ENCODE measurements at regions not wholly inside any gene's neighbourhood (a gene's known extent, or its start where the extent isn't known, plus 50 kb on each side); places are given as distances from the start of the nearest gene placed in this dataset.

- Histone ChIP-seq H3K27ac (ENCODE audit: low read length) (no peak overlapping the region), H3K4me2 (ENCODE audit: low read depth, low read length) (no peak overlapping the region), H3K9me3 (replicated peaks; ENCODE audit: insufficient read depth, low read length) (no peaks in the 10 kb centered on the region), H3K9ac (ENCODE audit: low read length) (no peak overlapping the region), H3K27me3 (replicated peaks; ENCODE audit: insufficient read depth, low read length) (no peaks in the 10 kb centered on the region), H3K36me3 (replicated peaks; ENCODE audit: insufficient read depth, low read length) (no peaks in the 10 kb centered on the region), H3K9me2 (replicated peaks; ENCODE audit: insufficient read depth, low read length) (no peaks in the 10 kb centered on the region), H3K4me3 (ENCODE audit: low read length) (no peak overlapping the region), H3K79me2 (ENCODE audit: low read length) (no peaks in the 10 kb centered on the region), H3F3A (ENCODE audit: insufficient read depth, low read length) (no peaks in the 10 kb centered on the region), H2AFZ (ENCODE audit: low read length) (no peak overlapping the region), H4K20me1 (ENCODE audit: insufficient read depth, low read length) (no peaks in the 10 kb centered on the region), H3K4me1 (ENCODE audit: low read length) (no peaks in the 10 kb centered on the region)
- DNase-seq = no peak
- TF ChIP-seq EZH2 (optimal IDR thresholded peaks at IDR 0.05; ENCODE audit: low read depth, low read length) = no peak
These were observed 1511.3 kb upstream of the AGA start for GRCh38 chr4:178953447-178954120.

DNA sequence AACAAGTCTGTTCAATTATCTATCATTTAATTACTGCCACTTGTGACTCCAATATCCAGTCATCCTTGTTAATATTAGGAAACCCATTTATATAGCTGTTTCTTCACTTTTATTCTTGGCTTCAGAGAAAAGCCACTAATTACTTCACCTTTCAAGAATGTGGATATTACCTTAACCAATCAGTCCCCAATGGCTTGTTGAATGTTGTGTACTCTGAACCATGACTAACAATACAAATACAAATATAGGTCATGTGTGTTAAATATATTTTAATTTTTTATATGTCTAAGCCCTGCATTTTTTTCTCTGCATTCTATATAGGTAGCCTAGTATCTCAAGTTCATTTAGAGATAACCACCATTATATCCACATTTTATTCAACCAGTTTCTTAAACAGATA lies 1513.4 kb upstream of the AGA start:
- Histone ChIP-seq H3K79me2 (ENCODE audit: low read length) (no peaks in the 10 kb centered on the region), H3K9me3 (replicated peaks; ENCODE audit: insufficient read depth, low read length) (no peaks in the 10 kb centered on the region), H3K9ac (ENCODE audit: low read length) (no peak overlapping the region), H4K20me1 (ENCODE audit: insufficient read depth, low read length) (no peaks in the 10 kb centered on the region), H2AFZ (ENCODE audit: low read length) (no peak overlapping the region), H3K4me1 (ENCODE audit: low read length) (no peaks in the 10 kb centered on the region), H3F3A (ENCODE audit: insufficient read depth, low read length) (no peaks in the 10 kb centered on the region), H3K9me2 (replicated peaks; ENCODE audit: insufficient read depth, low read length) (no peaks in the 10 kb centered on the region), H3K27me3 (replicated peaks; ENCODE audit: insufficient read depth, low read length) (no peaks in the 10 kb centered on the region), H3K4me2 (ENCODE audit: low read depth, low read length) (no peak overlapping the region), H3K27ac (ENCODE audit: low read length) (no peak overlapping the region), H3K36me3 (replicated peaks; ENCODE audit: insufficient read depth, low read length) (no peaks in the 10 kb centered on the region), H3K4me3 (ENCODE audit: low read length) (no peak overlapping the region)
- no peak for DNase-seq
- TF ChIP-seq EZH2phosphoT487 (IDR thresholded peaks at IDR 0.05; ENCODE audit: low read length) (no peak), EZH2 (optimal IDR thresholded peaks at IDR 0.05; ENCODE audit: low read depth, low read length) (no peak), CTCF (IDR thresholded peaks at IDR 0.05; ENCODE audit: low read length) (no peak)

DNA sequence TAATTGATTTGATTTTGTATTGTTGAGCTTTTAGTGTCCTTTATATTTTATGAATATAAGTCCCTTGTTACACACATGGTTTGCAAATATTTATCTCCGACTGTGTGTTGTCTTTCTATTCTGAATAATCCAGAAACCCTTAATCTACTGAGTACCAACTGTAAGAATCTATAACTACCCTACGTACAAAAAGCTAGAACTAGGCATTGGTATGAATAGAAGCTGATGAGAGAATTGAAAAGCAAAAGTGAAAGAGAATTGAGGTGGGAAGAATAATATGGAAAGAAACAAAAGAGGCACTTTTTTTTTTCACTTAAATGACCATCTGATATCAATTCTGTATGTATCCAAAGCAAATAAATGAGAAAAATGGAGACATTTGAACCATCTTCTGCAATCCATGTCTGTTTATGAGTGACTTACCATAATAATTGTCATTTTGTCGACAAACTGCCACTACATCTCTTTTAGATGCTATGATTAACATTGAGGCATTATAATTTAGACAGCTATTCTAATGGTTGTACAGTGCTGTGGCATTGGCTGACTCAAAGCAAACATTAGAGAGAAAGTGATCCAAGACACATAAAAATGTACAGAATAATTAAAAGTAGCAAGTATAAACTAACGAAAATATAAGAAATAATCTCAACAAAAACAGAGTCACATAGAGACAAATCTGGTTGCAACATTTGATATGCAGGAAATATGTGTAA lies 1516.6 kb upstream of the AGA start:
- no peak overlapping the region for H3K27ac ChIP-seq (ENCODE audit: low read length)
- H4K20me1 ChIP-seq (ENCODE audit: insufficient read depth, low read length) = no peaks in the 10 kb centered on the region
- no peak overlapping the region for H3K9ac ChIP-seq (ENCODE audit: low read length)
- H3K36me3 ChIP-seq (replicated peaks; ENCODE audit: insufficient read depth, low read length) = no peaks in the 10 kb centered on the region
- TF ChIP-seq EZH2 (optimal IDR thresholded peaks at IDR 0.05; ENCODE audit: low read depth, low read length) (no peak), CTCF (IDR thresholded peaks at IDR 0.05; ENCODE audit: low read length) (no peak), EZH2phosphoT487 (IDR thresholded peaks at IDR 0.05; ENCODE audit: low read length) (no peak)
- no peaks in the 10 kb centered on the region for H3K79me2 ChIP-seq (ENCODE audit: low read length)
- H3K27me3 ChIP-seq (replicated peaks; ENCODE audit: insufficient read depth, low read length) = no peaks in the 10 kb centered on the region
- H3K4me2 ChIP-seq (ENCODE audit: low read depth, low read length) = peak overlapping the region; percentile 19; the same call in 1 of the 2 replicates
- no peaks in the 10 kb centered on the region for H3K9me2 ChIP-seq (replicated peaks; ENCODE audit: insufficient read depth, low read length)
- no peak overlapping the region; the same call in 1 of the 2 replicates for H3K4me3 ChIP-seq (ENCODE audit: low read length)
- H3K9me3 ChIP-seq (replicated peaks; ENCODE audit: insufficient read depth, low read length) = no peaks in the 10 kb centered on the region
- H3F3A ChIP-seq (ENCODE audit: insufficient read depth, low read length) = no peaks in the 10 kb centered on the region
- H3K4me1 ChIP-seq (ENCODE audit: low read length) = no peaks in the 10 kb centered on the region
- H2AFZ ChIP-seq (ENCODE audit: low read length) = peak overlapping the region; percentile 27
- peak; percentile 12 for DNase-seq

Data from MM.1S (cell line).